GM12878 (cell line): ENCODE measurements at regions not wholly inside any gene's neighbourhood (a gene's known extent, or its start where the extent isn't known, plus 50 kb on each side); places are given as distances from the start of the nearest gene placed in this dataset.
A peak's percentile ranks its signal among the peaks of the same experiment; 100 is the strongest.

Experiments
- ATAC-seq: fragments of 200-7000 bp; cut with Tn5 transposase; 3 replicates; pipeline ENCODE4 v1.9.1; 2020; ENCODE audit warnings: mild to moderate bottlenecking, moderate library complexity
- BruUV-seq: library from RNA; stranded (reverse); fragments of 400-500 nt; replicated peaks from 2 replicates; lab custom pipeline; 2021; lab: Mats Ljungman, UMichigan
- CTCF ChIA-PET: fragments of 300-600 bp; sonication (Branson Sonifier 250); formaldehyde crosslinking; extraction: SDS; loops from one replicate; lab custom pipeline; 2021; ENCODE audit warnings: inconsistent platforms; lab: Yijun Ruan, JAX
- POLR2A ChIA-PET: fragments of 350-600 bp; formaldehyde crosslinking; extraction: SDS; loops from one replicate; lab custom pipeline; 2021; ENCODE audit warnings: inconsistent platforms; lab: Charles Lee
- RAD21 ChIA-PET: fragments of 300-600 bp; sonication (Branson Sonifier 250); formaldehyde crosslinking; loops from one replicate; lab custom pipeline; 2023; ENCODE audit warnings: antibody characterized with exemption; ENCODE audit not compliant: unreplicated experiment; lab: Charles Lee
- SMC1A ChIA-PET: fragments of 300-600 bp; sonication (Branson Sonifier 250); formaldehyde crosslinking; loops from one replicate; lab custom pipeline; 2023; ENCODE audit not compliant: unreplicated experiment, uncharacterized antibody; lab: Charles Lee
- DNase-seq: peaks from one replicate; pipeline ENCODE4 v3.0.0-alpha.2; 2011; ENCODE audit warnings: low read depth, low spot score
- FAIRE-seq: peaks from 3 replicates; lab custom pipeline; 2011; peaks lifted over from hg19 to GRCh38; lab: Jason Lieb, UNC
- H2AFZ ChIP-seq: 2 replicates; pipeline ENCODE4 v1.6.0; 2011; ENCODE audit warnings: low read depth, low read length, control low read depth; ENCODE audit not compliant: control insufficient read depth
- H3K27ac ChIP-seq: 2 replicates; pipeline ENCODE4 v1.5.1; 2011; ENCODE audit warnings: control low read depth; ENCODE audit not compliant: control insufficient read depth, insufficient read depth
- H3K27me3 ChIP-seq, 2 experiments: replicated peaks in 1 of 2; 2 replicates each; pipeline versions ENCODE4 v1.6.0 to v1.6.1; 2011; ENCODE audit warnings: low read length in 1 of 2; ENCODE audit not compliant: control insufficient read depth in 2 of 2, insufficient read depth in 2 of 2
- H3K36me3 ChIP-seq, 2 experiments: 2 replicates each; pipeline ENCODE4 v1.5.1; 2011; ENCODE audit warnings: low read length in 1 of 2; ENCODE audit not compliant: control insufficient read depth in 2 of 2, insufficient read depth in 2 of 2
- H3K4me1 ChIP-seq: 2 replicates; pipeline ENCODE4 v1.6.1; 2011; ENCODE audit warnings: mild to moderate bottlenecking, low read length, moderate library complexity, mixed read lengths; ENCODE audit not compliant: control insufficient read depth, insufficient read depth
- H3K4me2 ChIP-seq: 2 replicates; pipeline ENCODE4 v1.6.0; 2011; ENCODE audit warnings: control low read depth; ENCODE audit not compliant: control insufficient read depth, insufficient read depth
- H3K4me3 ChIP-seq: fragments of 200-600 bp; sonication (generic); 2 replicates; pipeline ENCODE4 v1.5.1; 2016
- H3K79me2 ChIP-seq: 2 replicates; pipeline ENCODE4 v1.6.0; 2011; ENCODE audit warnings: low read length; ENCODE audit not compliant: control insufficient read depth, insufficient read depth
- H3K9ac ChIP-seq: 2 replicates; pipeline ENCODE4 v1.8.0; 2011; ENCODE audit warnings: low read length, control low read depth, mixed read lengths; ENCODE audit not compliant: control insufficient read depth, insufficient read depth
- H3K9me3 ChIP-seq: replicated peaks from 3 replicates; pipeline ENCODE4 v1.5.1; 2011; ENCODE audit warnings: mild to moderate bottlenecking, low read length; ENCODE audit not compliant: control insufficient read depth, insufficient read depth
- H4K20me1 ChIP-seq: 2 replicates; pipeline ENCODE4 v1.6.0; 2011; ENCODE audit not compliant: control insufficient read depth, insufficient read depth
- ATF7 ChIP-seq: fragments of 450-650 bp; IDR thresholded peaks from 2 replicates; pipeline ENCODE4 v1.6.1; 2016; ENCODE audit warnings: low read depth, mild to moderate bottlenecking
- CTCF ChIP-seq, 3 experiments: IDR thresholded peaks in 2 of 3; conservative IDR thresholded peaks in 1 of 3; 2 replicates each; pipeline ENCODE4 v1.5.1; 2011; ENCODE audit warnings: low read depth in 3 of 3, low read length in 3 of 3, mild to moderate bottlenecking in 3 of 3, control low read depth in 2 of 3, moderate library complexity in 2 of 3, inconsistent platforms in 1 of 3, mixed read lengths in 1 of 3; ENCODE audit not compliant: control insufficient read depth in 2 of 3, insufficient read depth in 1 of 3; ENCODE audit errors: extremely low read depth in 1 of 3
- NBN ChIP-seq: fragments of 450-650 bp; IDR thresholded peaks from 2 replicates; pipeline ENCODE4 v1.6.1; 2016
- PBX3 ChIP-seq: IDR thresholded peaks from 2 replicates; pipeline ENCODE4 v1.6.1; 2011; ENCODE audit warnings: mild to moderate bottlenecking, low read depth, low read length, moderate library complexity; ENCODE audit not compliant: insufficient replicate concordance
- RAD21 ChIP-seq: IDR thresholded peaks from 2 replicates; pipeline ENCODE4 v1.6.1; 2011; ENCODE audit warnings: mild to moderate bottlenecking, low read depth, low read length, moderate library complexity; ENCODE audit not compliant: insufficient read depth
- SMC3 ChIP-seq: IDR thresholded peaks from 2 replicates; pipeline ENCODE4 v1.6.1; 2011; ENCODE audit warnings: low read length, improper control_type of control experiment, borderline replicate concordance
- ZNF592 ChIP-seq: fragments of 450-650 bp; IDR thresholded peaks from 2 replicates; pipeline ENCODE4 v1.6.1; 2017; ENCODE audit warnings: mild to moderate bottlenecking, moderate library complexity
- WGBS: methylation state at CpG from one replicate; pipeline ENCODE4 v1.1.6; 2016; ENCODE audit warnings: low lambda C conversion rate; ENCODE audit not compliant: insufficient replicate concordance, insufficient coverage; ENCODE audit errors: missing lambda C conversion rate; 5-methylcytosine and 5-hydroxymethylcytosine counted together
- in situ Hi-C: fragments of 300-500 bp; cut with MboI; formaldehyde crosslinking; loops from 9 replicates; pipeline ENCODE4 v1.14.3; 2018; ENCODE audit warnings: mixed read lengths
- intact Hi-C: fragments of 100-400 bp; cut with micrococcal nuclease; formaldehyde crosslinking; loops from one replicate; pipeline ENCODE4 v1.14.2; 2022; ENCODE audit not compliant: unreplicated experiment

- no peak overlapping the region for H3K4me2 ChIP-seq
- intact Hi-C loops (loop anchor here (5.0 to 10.0 kb wide), 2 partner anchors 151 to 279 kb away; partner anchors contain the start of gene PDCD10), in situ Hi-C loops (no loop called here)
- POLR2A ChIA-PET = no interaction called here
- no peaks in the 10 kb centered on the region for H3K9me3 ChIP-seq
- H3K4me3 ChIP-seq = no peak overlapping the region
- H4K20me1 ChIP-seq = no peaks in the 10 kb centered on the region
- no peaks in the 10 kb centered on the region for H3K4me1 ChIP-seq
- H3K27me3 ChIP-seq = peaks cover 0 to 3% of the 10 kb centered on the region in 2 experiments; a peak in 1 of 4 replicates
- CTCF ChIA-PET = interaction anchor here (5.1 kb wide), 1 partner anchor 502 kb away, joined by 111 read pairs; the partner anchor contains the start of gene ZBBX
- RAD21 ChIA-PET = interaction anchor here (1.9 to 4.3 kb wide), 2 partner anchors 307 to 502 kb away, joined by 4 to 65 read pairs; partner anchors contain the start of gene ZBBX
- H2AFZ ChIP-seq = no peak overlapping the region
- H3K79me2 ChIP-seq = no peaks in the 10 kb centered on the region
- SMC1A ChIA-PET = interaction anchor here (1.3 to 2.8 kb wide), 2 partner anchors 22 to 143 kb away, joined by 3 to 13 read pairs; no protein-coding TSS in a partner anchor
- no peak for FAIRE-seq
- no peaks in the 10 kb centered on the region for H3K36me3 ChIP-seq
- H3K9ac ChIP-seq = no peak overlapping the region
- 91% methylated on average over 1 of the region's 1 CpG for WGBS
- BruUV-seq = no TSS peak
- no peak for DNase-seq
- peak; percentile 44; the same call in 1 of the 2 replicates for TF ChIP-seq ATF7
- no peak for TF ChIP-seq PBX3
- ATAC-seq = no peak
- H3K27ac ChIP-seq = no peak overlapping the region
These were observed 147.9 kb downstream of the SERPINI1 start for GRCh38 chr3:167883452-167883851.

GRCh38 chr3:167882057-167882667, 146.6 kb downstream of the SERPINI1 start:
- in situ Hi-C loops (no loop called here), intact Hi-C loops (loop anchor here (1.0 to 10.0 kb wide), 4 partner anchors 150 to 502 kb away; partner anchors contain the start of genes PDCD10 and ZBBX)

More at GRCh38 chr3:167882057-167882667, 146.6 kb downstream of the SERPINI1 start:
- 0% methylated on average over 1 of the region's 1 CpG for WGBS
- BruUV-seq = no TSS peak
- peak; percentile 77 for ATAC-seq
- TF ChIP-seq ZNF592 = 0 out of 2 replicates have a peak, but pooled peaks have one; percentile 59
- no peak for TF ChIP-seq NBN
- TF ChIP-seq RAD21 = peak; percentile 73
- peak; percentile 37 to 63 (median 52); a peak in 5 of 6 replicates for TF ChIP-seq CTCF (IDR thresholded peaks at IDR 0.05 in 2 of 3, conservative IDR thresholded peaks at IDR 0.05 in 1 of 3; ENCODE audit: control insufficient read depth in 2 of 3, extremely low read depth in 1 of 3, insufficient read depth in 1 of 3, low read depth in 3 of 3, low read length in 3 of 3)
- TF ChIP-seq SMC3 = peak; percentile 46; the same call in 1 of the 2 replicates
- Histone ChIP-seq H3K27ac (no peak overlapping the region), H3K36me3 (no peaks in the 10 kb centered on the region), H3K27me3 (peaks cover 0 to 3% of the 10 kb centered on the region in 2 experiments; a peak in 1 of 4 replicates), H3K4me3 (no peak overlapping the region), H3K4me1 (no peaks in the 10 kb centered on the region), H4K20me1 (no peaks in the 10 kb centered on the region), H3K79me2 (no peaks in the 10 kb centered on the region), H2AFZ (no peak overlapping the region), H3K9me3 (no peaks in the 10 kb centered on the region), H3K4me2 (no peak overlapping the region), H3K9ac (no peak overlapping the region)
- ChIA-PET POLR2A (no interaction called here), RAD21 (interaction anchor here (0.6 to 4.3 kb wide), 17 partner anchors 16 to 1044 kb away, joined by 3 to 65 read pairs (median 4); partner anchors contain the start of gene ZBBX), SMC1A (interaction anchor here (0.7 to 2.8 kb wide), 27 partner anchors 10 to 781 kb away, joined by 3 to 34 read pairs (median 4); partner anchors contain the start of genes WDR49 and ZBBX), CTCF (interaction anchor here (0.6 to 5.1 kb wide), 35 partner anchors 8 to 1045 kb away, joined by 3 to 111 read pairs (median 4); partner anchors contain the start of genes SERPINI1 and ZBBX)
- no peak for DNase-seq
- FAIRE-seq = peak; percentile 47
